ENCODE measurements at regions not wholly inside any gene's neighbourhood (a gene's known extent, or its start where the extent isn't known, plus 50 kb on each side); places are given as distances from the start of the nearest gene placed in this dataset.

DNA sequence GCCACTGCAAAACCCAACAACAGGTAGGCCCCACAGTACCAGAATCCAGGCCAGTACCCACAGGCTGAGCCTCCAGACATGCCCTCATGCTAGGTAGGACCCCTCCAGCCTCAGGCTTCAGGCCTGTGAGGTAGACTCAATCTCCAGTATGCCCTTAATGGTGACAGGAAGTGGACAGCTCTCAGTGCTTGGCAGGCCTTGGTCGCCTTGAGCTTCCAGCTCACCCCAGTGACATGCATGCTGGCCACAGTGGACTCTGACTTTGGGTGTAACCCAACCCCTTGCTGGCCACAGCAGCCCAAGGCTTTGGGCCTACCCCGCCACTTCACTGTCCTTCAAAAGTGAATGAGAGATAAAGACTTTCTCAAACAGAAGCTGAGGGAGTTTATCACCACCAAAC, 324.2 kb downstream of the ANTXR2 start:
- no peak for DNase-seq
- WGBS, 2 donors = 80 to 85% methylated on average over 1 to 2 of the region's 2 CpGs
- ATAC-seq = no peak

DNA sequence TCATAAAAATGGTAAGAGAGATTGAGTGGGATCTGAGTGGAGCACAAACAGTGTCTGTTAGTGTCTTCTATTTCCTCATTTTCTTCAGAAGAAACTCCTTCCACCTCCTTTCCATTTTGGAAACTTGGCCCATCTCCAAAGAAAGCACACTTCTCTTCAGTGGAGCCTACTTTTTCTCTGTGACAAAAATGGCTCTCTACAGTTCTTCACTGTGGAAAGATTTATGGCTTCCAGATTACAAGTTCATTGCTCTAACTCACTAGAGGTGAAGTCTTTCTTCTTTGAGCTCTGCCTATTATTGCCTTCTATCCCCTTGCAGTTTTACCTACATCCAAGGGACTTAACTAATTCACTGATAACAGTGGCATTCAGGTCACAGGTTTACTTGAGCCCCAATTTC, 325.8 kb downstream of the ANTXR2 start:
- no peaks in the 10 kb centered on the region for H3K27me3 ChIP-seq
- H3K27ac ChIP-seq = no peak overlapping the region
- TF ChIP-seq, protein P1, sequence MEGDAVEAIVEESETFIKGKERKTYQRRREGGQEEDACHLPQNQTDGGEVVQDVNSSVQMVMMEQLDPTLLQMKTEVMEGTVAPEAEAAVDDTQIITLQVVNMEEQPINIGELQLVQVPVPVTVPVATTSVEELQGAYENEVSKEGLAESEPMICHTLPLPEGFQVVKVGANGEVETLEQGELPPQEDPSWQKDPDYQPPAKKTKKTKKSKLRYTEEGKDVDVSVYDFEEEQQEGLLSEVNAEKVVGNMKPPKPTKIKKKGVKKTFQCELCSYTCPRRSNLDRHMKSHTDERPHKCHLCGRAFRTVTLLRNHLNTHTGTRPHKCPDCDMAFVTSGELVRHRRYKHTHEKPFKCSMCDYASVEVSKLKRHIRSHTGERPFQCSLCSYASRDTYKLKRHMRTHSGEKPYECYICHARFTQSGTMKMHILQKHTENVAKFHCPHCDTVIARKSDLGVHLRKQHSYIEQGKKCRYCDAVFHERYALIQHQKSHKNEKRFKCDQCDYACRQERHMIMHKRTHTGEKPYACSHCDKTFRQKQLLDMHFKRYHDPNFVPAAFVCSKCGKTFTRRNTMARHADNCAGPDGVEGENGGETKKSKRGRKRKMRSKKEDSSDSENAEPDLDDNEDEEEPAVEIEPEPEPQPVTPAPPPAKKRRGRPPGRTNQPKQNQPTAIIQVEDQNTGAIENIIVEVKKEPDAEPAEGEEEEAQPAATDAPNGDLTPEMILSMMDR (IDR thresholded peaks at IDR 0.05) = no peak
- TF ChIP-seq POLR2A (IDR thresholded peaks at IDR 0.05) = no peak
- intact Hi-C loops (cut with DNase I) = no loop called here
- no peaks in the 10 kb centered on the region for H3K9me3 ChIP-seq
- no peak overlapping the region for H3K4me3 ChIP-seq
- no peak for DNase-seq
- ATAC-seq = no peak
- H3K4me1 ChIP-seq = no peaks in the 10 kb centered on the region
- no peaks in the 10 kb centered on the region for H3K36me3 ChIP-seq (replicated peaks in 1 of 2; ENCODE audit: insufficient read depth in 1 of 2, low read depth in 2 of 2)

More for the DNA sequence above, 324.2 kb downstream of the ANTXR2 start:
- H3K4me3 ChIP-seq = no peak overlapping the region
- no peaks in the 10 kb centered on the region for H3K9me3 ChIP-seq
- no peak overlapping the region for H3K27ac ChIP-seq
- H3K27me3 ChIP-seq = no peaks in the 10 kb centered on the region
- no peak for TF ChIP-seq POLR2A (IDR thresholded peaks at IDR 0.05)
- TF ChIP-seq, protein P1 (IDR thresholded peaks at IDR 0.05) = no peak
- no peaks in the 10 kb centered on the region for H3K36me3 ChIP-seq (replicated peaks in 1 of 2; ENCODE audit: insufficient read depth in 1 of 2, low read depth in 2 of 2)
- no peaks in the 10 kb centered on the region for H3K4me1 ChIP-seq
- intact Hi-C loops (cut with DNase I) = no loop called here

DNA sequence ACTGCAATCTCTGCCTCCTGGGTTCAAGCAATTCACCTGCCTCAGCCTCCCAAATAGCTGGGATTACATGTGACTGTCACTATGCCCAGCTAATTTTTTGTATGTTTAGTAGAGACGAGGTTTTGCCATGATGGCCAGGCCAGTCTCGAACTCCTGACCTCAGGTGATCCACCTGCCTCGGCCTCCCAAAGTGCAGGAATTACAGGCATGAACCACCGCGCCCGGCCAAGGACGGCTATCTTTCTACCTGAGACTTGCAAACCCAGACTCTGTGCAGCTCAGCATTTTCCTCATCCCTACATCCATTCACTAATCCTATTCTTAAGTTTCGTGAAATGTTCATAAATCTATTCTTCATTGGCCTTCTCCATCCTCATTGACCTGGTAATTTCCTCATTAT, 330.0 kb downstream of the ANTXR2 start:
- H3K9me3 ChIP-seq = no peaks in the 10 kb centered on the region
- no peaks in the 10 kb centered on the region for H3K4me1 ChIP-seq
- DNase-seq (no peak), ATAC-seq (no peak)
- H3K4me3 ChIP-seq = no peak overlapping the region
- H3K27ac ChIP-seq = no peak overlapping the region
- H3K36me3 ChIP-seq (replicated peaks in 1 of 2; ENCODE audit: insufficient read depth in 1 of 2, low read depth in 2 of 2) = no peaks in the 10 kb centered on the region
- H3K27me3 ChIP-seq = no peaks in the 10 kb centered on the region
- intact Hi-C loops (cut with DNase I) = no loop called here
- TF ChIP-seq POLR2A (IDR thresholded peaks at IDR 0.05) = no peak
- TF ChIP-seq, protein P1 (IDR thresholded peaks at IDR 0.05) = no peak
- 82% methylated on average over 8 of the region's 8 CpGs for WGBS, 2 donors

DNA sequence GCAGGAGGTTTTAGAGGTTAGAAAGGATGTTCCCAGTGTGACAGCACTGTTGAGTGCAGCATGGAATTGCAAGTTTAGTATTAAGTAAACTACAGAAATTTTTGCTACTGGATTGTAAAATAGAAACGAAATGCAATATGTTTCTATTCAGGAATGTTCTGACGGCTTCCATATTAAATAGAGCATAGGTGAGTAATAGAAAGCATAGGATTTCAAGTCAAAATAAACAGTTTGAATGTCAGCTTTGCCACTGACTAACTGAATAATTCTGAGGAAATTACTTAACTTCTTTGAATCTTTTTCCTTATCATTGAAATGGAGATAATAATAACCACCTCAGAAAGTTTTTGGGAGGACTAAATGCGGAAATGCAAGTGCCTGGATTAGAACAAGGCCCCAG, 331.9 kb upstream of the GK2 start:
- DNase-seq (no peak), ATAC-seq (no peak)
- intact Hi-C loops (cut with DNase I) = no loop called here
- H3K9me3 ChIP-seq = no peaks in the 10 kb centered on the region
- 53 to 66% methylated on average over 3 of the region's 3 CpGs for WGBS, 2 donors
- no peaks in the 10 kb centered on the region for H3K36me3 ChIP-seq (replicated peaks in 1 of 2; ENCODE audit: insufficient read depth in 1 of 2, low read depth in 2 of 2)
- no peaks in the 10 kb centered on the region for H3K4me1 ChIP-seq
- no peak overlapping the region for H3K4me3 ChIP-seq
- no peaks in the 10 kb centered on the region for H3K27me3 ChIP-seq
- TF ChIP-seq, protein P1 (IDR thresholded peaks at IDR 0.05) = no peak
- TF ChIP-seq POLR2A (IDR thresholded peaks at IDR 0.05) = no peak
- H3K27ac ChIP-seq = no peak overlapping the region

DNA sequence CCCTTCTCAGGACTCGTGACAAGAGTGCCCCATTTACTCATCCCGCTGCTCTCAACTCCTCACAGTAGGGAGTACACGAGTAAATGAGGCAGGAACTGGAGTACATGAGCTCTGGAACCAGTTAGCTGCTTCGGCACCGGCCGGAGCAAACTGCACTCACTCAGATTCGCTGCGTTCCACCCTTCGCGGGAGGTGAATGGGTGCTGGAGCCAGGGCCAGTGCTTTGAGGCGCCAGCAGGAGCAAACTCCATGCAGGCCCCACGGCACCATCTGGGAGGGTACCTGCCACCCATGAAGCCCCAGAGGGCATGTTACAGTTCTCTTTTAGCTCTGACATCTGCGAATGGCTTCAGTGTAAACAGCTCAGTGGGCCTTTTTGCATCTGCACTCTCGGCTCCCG, 315.5 kb upstream of the GK2 start:
- H3K27ac ChIP-seq = no peak overlapping the region
- H3K27me3 ChIP-seq = no peaks in the 10 kb centered on the region
- no peaks in the 10 kb centered on the region for H3K4me1 ChIP-seq
- no peak overlapping the region for H3K4me3 ChIP-seq
- no peaks in the 10 kb centered on the region for H3K9me3 ChIP-seq
- no peaks in the 10 kb centered on the region for H3K36me3 ChIP-seq (replicated peaks in 1 of 2; ENCODE audit: insufficient read depth in 1 of 2, low read depth in 2 of 2)
- 69 to 82% methylated on average over 13 to 15 of the region's 15 CpGs for WGBS, 2 donors
- ATAC-seq (no peak), DNase-seq (no peak)
- intact Hi-C loops (cut with DNase I) = no loop called here
- TF ChIP-seq POLR2A (IDR thresholded peaks at IDR 0.05) = no peak
- TF ChIP-seq, protein P1 (IDR thresholded peaks at IDR 0.05) = no peak
